Tibial artery (tissue), 4 donors: ENCODE measurements at regions not wholly inside any gene's neighbourhood (a gene's known extent, or its start where the extent isn't known, plus 50 kb on each side); places are given as distances from the start of the nearest gene placed in this dataset.

ENCODE experiments used
- DNase-seq, 2 donors: peaks; one replicate each; pipeline ENCODE4 v3.0.0-alpha.2; 2019
- H3K27ac ChIP-seq, 2 donors: fragments of 200-600 bp; sonication (generic) in 1 of 2; 1 replicate in 1 of 2; 2 replicates in 1 of 2; pipeline ENCODE4 v1.5.1; 2018 to 2019; ENCODE audit warnings: mild to moderate bottlenecking in 1 of 2
- H3K27me3 ChIP-seq, 2 donors: fragments of 200-600 bp; sonication (generic) in 1 of 2; one replicate each; pipeline versions ENCODE4 v1.5.1 to v1.6.0; 2016 to 2019
- H3K36me3 ChIP-seq, 3 donors: fragments of 200-600 bp; sonication (generic) in 2 of 3; one replicate each; pipeline ENCODE4 v1.5.1; 2016 to 2019; ENCODE audit warnings: mild to moderate bottlenecking in 2 of 3
- H3K4me1 ChIP-seq, 4 donors: fragments of 200-600 bp; sonication (generic) in 2 of 4; 1 replicate in 3 of 4; 2 replicates in 1 of 4; pipeline ENCODE4 v1.5.1; 2016 to 2019
- H3K4me3 ChIP-seq, 2 donors: fragments of 200-600 bp; sonication (generic) in 1 of 2; 1 replicate in 1 of 2; 2 replicates in 1 of 2; pipeline ENCODE4 v1.5.1; 2018 to 2019; ENCODE audit warnings: mild to moderate bottlenecking in 2 of 2
- H3K9me3 ChIP-seq, 3 donors: fragments of 200-600 bp; sonication (generic) in 1 of 3; one replicate each; pipeline ENCODE4 v1.5.1; 2016 to 2019
- CTCF ChIP-seq, 2 experiments: fragments of 200-600 bp in 1 of 2; fragments of 450-650 bp in 1 of 2; IDR thresholded peaks; one replicate each; pipeline ENCODE4 v1.5.1; 2017 to 2019; ENCODE audit warnings: antibody characterized with exemption in 2 of 2, mild to moderate bottlenecking in 1 of 2, moderate library complexity in 1 of 2
- intact Hi-C: fragments of 100-400 bp; cut with DNase I; formaldehyde crosslinking; loops from one replicate; pipeline ENCODE4 v1.15.0; 2023; ENCODE audit warnings: low total_unique reads

GRCh38 chr12:46533723-46534122 is 161.2 kb upstream of the SLC38A2 start:
- H3K9me3 ChIP-seq = no peaks in the 10 kb centered on the region
- peaks cover 0 to 8% (median 3%) of the 10 kb centered on the region in 4 donors for H3K4me1 ChIP-seq
- TF ChIP-seq CTCF (IDR thresholded peaks at IDR 0.05) = no peak
- no peak for DNase-seq
- no peak overlapping the region for H3K27ac ChIP-seq
- no peak overlapping the region for H3K4me3 ChIP-seq
- H3K36me3 ChIP-seq = no peaks in the 10 kb centered on the region
- no peaks in the 10 kb centered on the region for H3K27me3 ChIP-seq
- intact Hi-C loops = no loop called here

GRCh38 chr12:46531804-46532203 is 159.2 kb upstream of the SLC38A2 start:
- DNase-seq = no peak
- Histone ChIP-seq H3K9me3 (no peaks in the 10 kb centered on the region), H3K4me1 (peaks cover 0 to 8% (median 3%) of the 10 kb centered on the region in 4 donors), H3K36me3 (no peaks in the 10 kb centered on the region), H3K4me3 (no peak overlapping the region), H3K27ac (no peak overlapping the region), H3K27me3 (no peaks in the 10 kb centered on the region)
- no peak for TF ChIP-seq CTCF (IDR thresholded peaks at IDR 0.05)
- intact Hi-C loops = no loop called here

- intact Hi-C loops = no loop called here
- no peaks in the 10 kb centered on the region for H3K36me3 ChIP-seq
- H3K4me3 ChIP-seq = no peak overlapping the region
- H3K27ac ChIP-seq = no peak overlapping the region
- no peak for TF ChIP-seq CTCF (IDR thresholded peaks at IDR 0.05)
- DNase-seq = no peak
- peaks cover 0 to 8% (median 3%) of the 10 kb centered on the region in 4 donors for H3K4me1 ChIP-seq
- H3K9me3 ChIP-seq = no peaks in the 10 kb centered on the region
- no peaks in the 10 kb centered on the region for H3K27me3 ChIP-seq
Measured at GRCh38 chr12:46531059-46531785, 158.6 kb upstream of the SLC38A2 start.

- TF ChIP-seq CTCF (IDR thresholded peaks at IDR 0.05) = no peak
- no peak for DNase-seq
- peaks cover 0 to 13% (median 5%) of the 10 kb centered on the region in 4 donors for H3K4me1 ChIP-seq
- H3K36me3 ChIP-seq = no peaks in the 10 kb centered on the region
- H3K9me3 ChIP-seq = no peaks in the 10 kb centered on the region
- H3K27ac ChIP-seq = no peak overlapping the region
- H3K4me3 ChIP-seq = no peak overlapping the region
- H3K27me3 ChIP-seq = no peaks in the 10 kb centered on the region
- intact Hi-C loops = no loop called here
Measured at GRCh38 chr12:46530373-46531056, 157.9 kb upstream of the SLC38A2 start.

- no peaks in the 10 kb centered on the region for H3K27me3 ChIP-seq
- TF ChIP-seq CTCF (IDR thresholded peaks at IDR 0.05) = no peak
- DNase-seq = no peak
- no peaks in the 10 kb centered on the region for H3K9me3 ChIP-seq
- H3K36me3 ChIP-seq = no peaks in the 10 kb centered on the region
- H3K4me3 ChIP-seq = no peak overlapping the region
- peaks cover 0 to 43% (median 12%) of the 10 kb centered on the region in 4 donors for H3K4me1 ChIP-seq
- no peak overlapping the region for H3K27ac ChIP-seq
- intact Hi-C loops = no loop called here
Measured at GRCh38 chr12:46526233-46526632, 153.7 kb upstream of the SLC38A2 start.
